RWPE2 (cell line): ENCODE measurements at regions not wholly inside any gene's neighbourhood (a gene's known extent, or its start where the extent isn't known, plus 50 kb on each side); places are given as distances from the start of the nearest gene placed in this dataset.

Experiments
- ATAC-seq: fragments of 200-7000 bp; cut with Tn5 transposase; 3 replicates; pipeline ENCODE4 v1.9.1; 2021; ENCODE audit warnings: low read depth
- DNase-seq: peaks from one replicate; pipeline ENCODE4 v3.0.0-alpha.2; 2020; ENCODE audit warnings: low spot score
- H3K27ac ChIP-seq: fragments of 450-650 bp; 2 replicates; pipeline ENCODE4 v1.5.1; 2017; ENCODE audit warnings: mild to moderate bottlenecking; ENCODE audit not compliant: poor library complexity, severe bottlenecking
- H3K27me3 ChIP-seq: fragments of 250-450 bp; sonication (Bioruptor Pico); 2 replicates; pipeline ENCODE4 v1.5.1; 2021; ENCODE audit warnings: mild to moderate bottlenecking, moderate library complexity; ENCODE audit not compliant: insufficient read depth, poor library complexity, severe bottlenecking
- H3K36me3 ChIP-seq: fragments of 250-450 bp; sonication (Bioruptor Pico); 2 replicates; pipeline ENCODE4 v1.5.1; 2020; ENCODE audit warnings: low read depth, mild to moderate bottlenecking, moderate library complexity
- H3K4me1 ChIP-seq: fragments of 250-450 bp; sonication (Bioruptor Pico); 2 replicates; pipeline ENCODE4 v1.5.1; 2021; ENCODE audit warnings: mild to moderate bottlenecking, moderate library complexity; ENCODE audit not compliant: insufficient read depth, poor library complexity, severe bottlenecking
- H3K4me3 ChIP-seq: fragments of 250-450 bp; sonication (Bioruptor Pico); 2 replicates; pipeline ENCODE4 v1.5.1; 2021; ENCODE audit warnings: mild to moderate bottlenecking, moderate library complexity; ENCODE audit not compliant: severe bottlenecking
- H3K9me3 ChIP-seq: fragments of 250-450 bp; sonication (Bioruptor Pico); 2 replicates; pipeline ENCODE4 v1.5.1; 2021; ENCODE audit warnings: mild to moderate bottlenecking, moderate library complexity; ENCODE audit not compliant: severe bottlenecking
- CTCF ChIP-seq: fragments of 450-650 bp; IDR thresholded peaks from one replicate; pipeline ENCODE4 v1.5.1; 2017; ENCODE audit warnings: mild to moderate bottlenecking, moderate library complexity; ENCODE audit not compliant: poor library complexity, severe bottlenecking

GRCh38 chr7:69217516-69218350, 380.5 kb upstream of the AUTS2 start:
- Histone ChIP-seq H3K4me1 (no peaks in the 10 kb centered on the region), H3K36me3 (no peaks in the 10 kb centered on the region), H3K27me3 (no peaks in the 10 kb centered on the region), H3K27ac (no peak overlapping the region), H3K9me3 (no peaks in the 10 kb centered on the region), H3K4me3 (no peak overlapping the region)
- DNase-seq = no peak
- no peak for ATAC-seq
- no peak for TF ChIP-seq CTCF

DNA sequence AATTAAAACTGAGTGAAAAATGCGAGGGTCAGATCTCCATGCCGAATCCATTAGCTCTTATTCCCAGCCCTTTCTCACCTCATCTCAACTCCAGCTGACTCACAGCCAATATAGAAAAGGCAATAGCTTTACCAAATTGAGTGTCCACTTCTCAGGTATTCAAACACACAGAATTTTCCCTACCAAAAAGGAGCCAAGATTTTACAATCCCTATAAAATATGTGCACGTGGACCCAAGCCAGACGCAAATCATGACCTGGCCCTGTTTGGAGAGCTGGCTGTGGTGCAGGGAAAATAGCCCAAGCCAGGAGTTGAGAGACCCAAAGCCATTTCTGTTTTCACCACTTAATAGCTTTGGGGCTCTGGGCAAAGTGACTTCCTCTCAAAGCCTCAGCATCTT, 379.7 kb upstream of the AUTS2 start:
- no peak for TF ChIP-seq CTCF
- Histone ChIP-seq H3K27ac (no peak overlapping the region), H3K27me3 (no peaks in the 10 kb centered on the region), H3K36me3 (no peaks in the 10 kb centered on the region), H3K9me3 (no peaks in the 10 kb centered on the region), H3K4me1 (no peaks in the 10 kb centered on the region), H3K4me3 (no peak overlapping the region)
- DNase-seq (no peak), ATAC-seq (no peak)

DNA sequence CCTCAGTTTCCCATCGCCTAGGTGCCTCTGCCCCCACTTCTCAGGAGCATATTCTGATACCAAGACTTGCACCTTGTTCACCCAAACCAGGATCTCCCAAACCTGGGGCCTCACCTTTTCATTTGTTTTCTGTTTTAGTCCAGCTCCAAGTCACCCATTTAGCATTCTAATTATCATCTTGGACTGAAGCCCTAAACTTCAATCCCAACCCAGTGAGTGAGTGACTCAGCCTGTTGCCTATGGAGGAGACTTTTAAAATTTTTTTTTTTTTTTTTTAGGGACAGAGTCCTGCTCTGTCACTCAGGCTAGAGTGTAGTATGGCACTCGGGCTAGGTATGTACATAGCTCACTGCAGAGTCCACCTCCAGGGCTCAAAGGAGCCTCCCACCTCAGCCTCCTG, 378.9 kb upstream of the AUTS2 start:
- H3K9me3 ChIP-seq = no peaks in the 10 kb centered on the region
- ATAC-seq (no peak), DNase-seq (no peak)
- no peaks in the 10 kb centered on the region for H3K36me3 ChIP-seq
- H3K4me3 ChIP-seq = no peak overlapping the region
- H3K4me1 ChIP-seq = no peaks in the 10 kb centered on the region
- no peaks in the 10 kb centered on the region for H3K27me3 ChIP-seq
- no peak for TF ChIP-seq CTCF
- no peak overlapping the region for H3K27ac ChIP-seq

- Histone ChIP-seq H3K27me3 (no peaks in the 10 kb centered on the region), H3K4me3 (no peak overlapping the region), H3K36me3 (no peaks in the 10 kb centered on the region), H3K27ac (no peak overlapping the region), H3K9me3 (no peaks in the 10 kb centered on the region), H3K4me1 (no peaks in the 10 kb centered on the region)
- no peak for TF ChIP-seq CTCF
- ATAC-seq (no peak), DNase-seq (no peak)
These were observed 372.9 kb upstream of the AUTS2 start for GRCh38 chr7:69225259-69225943.
